Bronchial epithelial cell (primary cell): ENCODE measurements at regions not wholly inside any gene's neighbourhood (a gene's known extent, or its start where the extent isn't known, plus 50 kb on each side); places are given as distances from the start of the nearest gene placed in this dataset.

Experiments
- DNase-seq: peaks from one replicate; pipeline ENCODE4 v3.0.0-alpha.2; 2010; ENCODE audit warnings: low read depth
- FAIRE-seq: peaks from 2 replicates; lab custom pipeline; 2011; peaks lifted over from hg19 to GRCh38; lab: Jason Lieb, UNC
- H3K27me3 ChIP-seq: 2 replicates; pipeline ENCODE4 v1.5.1; 2011; ENCODE audit warnings: low read length; ENCODE audit not compliant: control insufficient read depth, insufficient read depth
- H3K36me3 ChIP-seq: 2 replicates; pipeline ENCODE4 v1.5.1; 2011; ENCODE audit warnings: low read length; ENCODE audit not compliant: control insufficient read depth, insufficient read depth
- H3K4me3 ChIP-seq: 2 replicates; pipeline ENCODE4 v1.5.1; 2011; ENCODE audit warnings: mild to moderate bottlenecking, low read depth, low read length, control low read depth
- TF ChIP-seq, protein P1 (sequence below): IDR thresholded peaks from 2 replicates; pipeline ENCODE4 v1.5.1; 2011; ENCODE audit warnings: mild to moderate bottlenecking, moderate library complexity, low read length, control low read depth, inconsistent platforms; ENCODE audit not compliant: insufficient read depth, severe bottlenecking

DNA sequence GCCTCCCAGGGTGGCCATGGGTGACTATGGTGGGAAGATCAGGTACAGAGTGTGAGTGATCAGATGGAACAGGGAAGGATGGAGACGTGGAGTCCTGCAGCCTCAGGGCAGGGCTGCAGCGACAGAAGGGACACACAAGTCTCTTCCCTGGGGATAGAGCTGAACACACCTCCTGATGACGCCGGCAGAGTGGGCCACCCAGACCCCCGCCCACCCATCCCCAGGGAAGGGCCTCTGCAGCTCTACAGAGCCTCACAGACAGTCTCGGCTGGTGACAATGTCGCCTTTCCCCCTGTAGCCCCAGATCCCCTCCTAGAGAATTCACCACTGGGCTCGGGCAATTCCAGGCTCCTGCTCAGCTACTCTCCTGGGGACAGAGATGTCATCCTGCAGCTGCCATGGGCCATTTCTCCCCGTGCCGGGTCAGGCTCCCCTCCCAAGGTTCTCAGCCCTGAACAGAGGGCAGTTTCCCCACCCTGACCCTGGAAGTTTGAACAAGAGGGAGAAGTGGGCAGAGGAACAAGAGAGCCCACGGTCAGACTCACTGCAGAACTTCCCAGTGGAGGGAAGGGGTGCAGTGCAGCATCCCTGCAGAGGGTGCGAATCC is 115.7 kb downstream of the NCOR2 start:
- FAIRE-seq (no peak), DNase-seq (no peak)
- Histone ChIP-seq H3K4me3 (no peak overlapping the region), H3K36me3 (peaks cover 20% of the 10 kb centered on the region), H3K27me3 (no peaks in the 10 kb centered on the region)
- TF ChIP-seq, protein P1, sequence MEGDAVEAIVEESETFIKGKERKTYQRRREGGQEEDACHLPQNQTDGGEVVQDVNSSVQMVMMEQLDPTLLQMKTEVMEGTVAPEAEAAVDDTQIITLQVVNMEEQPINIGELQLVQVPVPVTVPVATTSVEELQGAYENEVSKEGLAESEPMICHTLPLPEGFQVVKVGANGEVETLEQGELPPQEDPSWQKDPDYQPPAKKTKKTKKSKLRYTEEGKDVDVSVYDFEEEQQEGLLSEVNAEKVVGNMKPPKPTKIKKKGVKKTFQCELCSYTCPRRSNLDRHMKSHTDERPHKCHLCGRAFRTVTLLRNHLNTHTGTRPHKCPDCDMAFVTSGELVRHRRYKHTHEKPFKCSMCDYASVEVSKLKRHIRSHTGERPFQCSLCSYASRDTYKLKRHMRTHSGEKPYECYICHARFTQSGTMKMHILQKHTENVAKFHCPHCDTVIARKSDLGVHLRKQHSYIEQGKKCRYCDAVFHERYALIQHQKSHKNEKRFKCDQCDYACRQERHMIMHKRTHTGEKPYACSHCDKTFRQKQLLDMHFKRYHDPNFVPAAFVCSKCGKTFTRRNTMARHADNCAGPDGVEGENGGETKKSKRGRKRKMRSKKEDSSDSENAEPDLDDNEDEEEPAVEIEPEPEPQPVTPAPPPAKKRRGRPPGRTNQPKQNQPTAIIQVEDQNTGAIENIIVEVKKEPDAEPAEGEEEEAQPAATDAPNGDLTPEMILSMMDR, result no peak

DNA sequence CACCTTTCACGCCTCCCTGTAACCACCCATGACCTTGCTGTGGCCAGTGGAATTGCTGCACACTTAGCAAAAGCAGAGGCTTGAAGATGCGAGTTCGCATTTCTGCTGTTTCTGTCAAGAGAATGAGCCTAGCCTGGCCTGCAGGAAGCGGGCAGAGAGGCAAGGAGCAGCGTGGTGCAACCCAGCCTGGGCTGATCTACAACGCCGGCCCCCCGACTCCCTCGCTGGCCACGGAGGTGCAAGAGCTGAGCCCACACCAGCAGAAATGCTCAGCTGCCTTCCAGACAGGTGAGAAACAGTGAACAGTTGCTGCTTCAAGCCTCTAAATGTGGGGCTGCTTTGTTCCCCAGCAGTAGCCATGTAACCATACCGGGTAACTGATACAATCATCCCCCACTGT is 116.4 kb downstream of the NCOR2 start:
- Histone ChIP-seq H3K4me3 (no peak overlapping the region), H3K36me3 (peaks cover 20% of the 10 kb centered on the region), H3K27me3 (no peaks in the 10 kb centered on the region)
- FAIRE-seq (no peak), DNase-seq (no peak)
- TF ChIP-seq, protein P1, result no peak

DNA sequence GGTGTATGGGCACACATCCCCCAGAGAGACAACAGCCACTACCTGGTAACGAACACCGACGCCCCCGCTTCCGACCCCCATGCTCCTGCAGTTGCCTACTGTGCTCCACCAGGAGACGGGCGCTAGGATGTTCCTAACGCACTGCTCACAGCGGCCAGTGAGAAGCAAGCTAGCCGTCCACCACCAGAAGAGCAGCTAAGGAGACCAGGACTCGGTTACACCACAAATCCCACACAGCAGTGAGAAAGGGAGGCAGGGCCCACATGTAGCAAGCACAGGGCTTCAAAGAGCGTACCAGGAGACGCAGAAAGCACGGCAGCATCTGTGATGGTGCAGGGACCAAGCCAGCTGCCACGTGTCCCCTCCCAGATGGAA is 117.0 kb downstream of the NCOR2 start:
- TF ChIP-seq, protein P1, result no peak
- no peak overlapping the region for H3K4me3 ChIP-seq
- H3K27me3 ChIP-seq, result no peaks in the 10 kb centered on the region
- DNase-seq (no peak), FAIRE-seq (no peak)
- H3K36me3 ChIP-seq, result peaks cover 23% of the 10 kb centered on the region

DNA sequence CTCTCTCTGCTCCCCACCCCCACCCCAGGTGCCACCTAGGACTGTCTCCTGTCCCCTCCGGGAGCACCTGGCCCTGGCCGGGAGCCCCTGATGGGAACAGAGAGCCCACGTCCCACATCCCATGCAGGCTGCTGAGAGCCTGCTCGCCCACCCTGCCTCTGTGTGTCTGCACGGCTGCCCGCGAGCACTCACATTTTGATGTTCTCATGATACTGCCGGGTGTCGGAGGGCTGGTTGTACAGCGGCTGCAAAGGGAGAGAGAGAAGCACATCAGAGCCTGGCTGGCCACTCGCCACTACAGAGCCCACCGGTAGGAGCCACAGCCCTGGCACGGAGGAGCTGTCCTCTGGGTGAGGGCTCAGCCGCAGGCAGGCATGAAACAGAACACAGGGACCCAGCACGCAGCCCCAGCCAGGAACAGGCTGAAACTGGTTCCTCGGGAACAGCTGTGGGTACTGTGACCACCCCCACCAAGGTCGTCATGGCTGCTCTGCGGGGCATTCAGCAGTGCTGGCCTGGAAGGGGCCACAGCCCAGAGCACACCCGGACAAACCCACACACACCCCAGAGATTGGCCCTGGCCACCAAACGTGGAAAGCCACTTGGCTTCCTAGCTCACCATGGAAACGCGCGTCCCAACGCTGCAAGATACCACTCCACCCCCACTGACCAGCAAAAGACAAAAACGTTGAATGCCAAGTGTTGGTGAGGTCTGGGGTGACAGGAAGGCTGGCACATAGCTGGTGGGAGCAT is 117.6 kb downstream of the NCOR2 start:
- H3K4me3 ChIP-seq, result no peak overlapping the region
- peaks cover 23% of the 10 kb centered on the region for H3K36me3 ChIP-seq
- DNase-seq, result no peak
- no peaks in the 10 kb centered on the region for H3K27me3 ChIP-seq
- TF ChIP-seq, protein P1, result no peak
- FAIRE-seq, result no peak

DNA sequence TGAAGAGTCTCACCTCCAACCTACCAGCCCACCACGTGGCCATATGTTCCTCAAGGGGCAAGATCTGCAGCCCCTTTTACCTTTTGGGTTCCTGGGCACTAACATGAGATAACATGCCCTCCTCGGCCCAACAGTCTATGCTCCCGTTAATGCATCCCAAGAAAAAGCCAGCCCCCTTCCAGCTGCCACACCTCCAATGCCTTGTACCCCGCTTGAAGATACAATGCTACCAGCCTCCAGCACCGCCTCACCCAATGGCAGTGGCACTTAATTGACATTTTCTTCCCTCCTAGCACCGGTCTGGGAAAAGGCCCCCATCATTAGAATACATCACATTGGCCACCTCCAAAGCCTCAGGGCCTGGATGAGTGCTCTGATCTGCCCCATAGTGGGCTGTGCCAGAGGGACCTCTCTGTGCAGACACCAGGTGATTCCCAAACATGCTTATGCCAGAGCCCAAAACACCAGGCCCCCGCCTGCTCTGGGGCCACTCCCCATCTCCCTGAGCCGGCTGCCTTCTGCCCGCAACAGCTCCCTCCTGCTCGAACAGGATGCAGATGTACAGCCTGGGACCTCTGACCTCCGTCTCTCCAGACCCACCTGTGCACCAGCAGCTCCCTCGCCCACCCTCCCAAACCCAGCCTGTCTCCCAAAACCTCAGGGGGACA is 118.3 kb downstream of the NCOR2 start:
- no peak overlapping the region for H3K4me3 ChIP-seq
- no peak for DNase-seq
- H3K27me3 ChIP-seq, result no peaks in the 10 kb centered on the region
- peaks cover 25% of the 10 kb centered on the region for H3K36me3 ChIP-seq
- TF ChIP-seq, protein P1, result no peak
- FAIRE-seq, result no peak
